ENCODE measurements at regions not wholly inside any gene's neighbourhood (a gene's known extent, or its start where the extent isn't known, plus 50 kb on each side); places are given as distances from the start of the nearest gene placed in this dataset.

- no peaks in the 10 kb centered on the region for H3K9me2 ChIP-seq (replicated peaks; ENCODE audit: insufficient read depth)
- H3K27me3 ChIP-seq = no peaks in the 10 kb centered on the region
- WGBS (ENCODE audit: low lambda C conversion rate, missing lambda C conversion rate) = 91% methylated on average over 8 of the region's 8 CpGs
- no peak overlapping the region for H3K4me2 ChIP-seq
- no peak for DNase-seq (ENCODE audit: low spot score)
- H3K27ac ChIP-seq = no peak overlapping the region
- no peaks in the 10 kb centered on the region for H4K20me1 ChIP-seq (ENCODE audit: insufficient read depth, poor library complexity, severe bottlenecking)
- no peak overlapping the region for H3K4me3 ChIP-seq
- no peaks in the 10 kb centered on the region for H3K4me1 ChIP-seq (ENCODE audit: insufficient read depth)
- H3K36me3 ChIP-seq (replicated peaks; ENCODE audit: insufficient read depth, low read depth) = no peaks in the 10 kb centered on the region
- H3K9me3 ChIP-seq (ENCODE audit: low read depth) = no peaks in the 10 kb centered on the region
- TF ChIP-seq CTCF (IDR thresholded peaks at IDR 0.05; ENCODE audit: poor library complexity) = no peak
- no peak for TF ChIP-seq EZH2phosphoT487 (IDR thresholded peaks at IDR 0.05; ENCODE audit: low read depth, severe bottlenecking, unreplicated experiment)
- no peak for TF ChIP-seq EZH2 (IDR thresholded peaks at IDR 0.05; ENCODE audit: borderline replicate concordance)
- no peaks in the 10 kb centered on the region for H3K79me2 ChIP-seq
- H2AFZ ChIP-seq = no peak overlapping the region
Observed at GRCh38 chr5:13613621-13614020, 330.9 kb downstream of the DNAH5 start.

DNA sequence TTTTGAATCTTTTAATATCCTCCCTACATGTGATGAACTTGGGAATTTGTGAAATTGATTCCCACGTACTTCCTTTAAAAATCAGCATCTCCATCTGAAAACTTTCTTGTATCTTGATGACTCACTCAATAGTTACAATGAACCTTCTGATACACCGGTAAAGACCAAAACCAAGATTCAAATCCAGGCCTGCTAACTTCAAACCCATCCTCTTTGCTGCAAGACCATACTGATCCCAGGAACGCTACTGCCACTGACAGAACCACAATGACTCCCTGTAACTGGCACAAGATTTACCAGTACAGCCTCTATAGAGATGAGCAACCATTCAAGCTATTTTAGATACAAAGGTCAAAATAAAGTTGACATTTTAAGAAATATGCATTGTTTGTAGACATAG is 332.9 kb downstream of the DNAH5 start:
- Histone ChIP-seq H3K4me3 (no peak overlapping the region), H3K36me3 (replicated peaks; ENCODE audit: insufficient read depth, low read depth) (no peaks in the 10 kb centered on the region), H2AFZ (no peak overlapping the region), H3K9me3 (ENCODE audit: low read depth) (no peaks in the 10 kb centered on the region), H3K27ac (no peak overlapping the region), H3K27me3 (no peaks in the 10 kb centered on the region), H3K4me1 (ENCODE audit: insufficient read depth) (no peaks in the 10 kb centered on the region), H4K20me1 (ENCODE audit: insufficient read depth, poor library complexity, severe bottlenecking) (no peaks in the 10 kb centered on the region), H3K4me2 (no peak overlapping the region), H3K9me2 (replicated peaks; ENCODE audit: insufficient read depth) (no peaks in the 10 kb centered on the region), H3K79me2 (no peaks in the 10 kb centered on the region)
- WGBS (ENCODE audit: low lambda C conversion rate, missing lambda C conversion rate) = 87% methylated on average over 3 of the region's 3 CpGs
- DNase-seq (ENCODE audit: low spot score) = no peak
- TF ChIP-seq EZH2 (IDR thresholded peaks at IDR 0.05; ENCODE audit: borderline replicate concordance) = no peak

DNA sequence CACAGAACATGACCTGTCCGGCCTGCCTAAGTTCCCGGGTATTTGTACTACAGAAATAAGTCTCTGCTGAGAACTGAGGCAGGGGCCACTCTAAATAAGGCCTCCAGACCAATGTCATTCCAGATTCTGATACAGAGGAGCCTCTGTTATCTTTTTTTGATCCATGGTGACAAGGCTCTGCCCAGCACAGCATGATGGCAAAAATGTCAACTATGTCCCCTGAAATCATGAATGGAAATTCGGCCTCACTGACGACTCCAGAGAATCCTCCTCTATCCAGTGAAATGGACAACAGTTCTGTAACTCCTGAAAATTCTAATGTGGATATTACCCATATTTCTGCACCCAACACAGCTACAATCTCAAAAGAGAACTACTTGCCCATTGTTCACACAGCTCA is 335.0 kb downstream of the DNAH5 start:
- Histone ChIP-seq H3K4me3 (no peak overlapping the region), H3K36me3 (replicated peaks; ENCODE audit: insufficient read depth, low read depth) (no peaks in the 10 kb centered on the region), H3K27me3 (no peaks in the 10 kb centered on the region), H3K4me2 (no peak overlapping the region), H4K20me1 (ENCODE audit: insufficient read depth, poor library complexity, severe bottlenecking) (no peaks in the 10 kb centered on the region), H2AFZ (no peak overlapping the region), H3K9me3 (ENCODE audit: low read depth) (no peaks in the 10 kb centered on the region), H3K4me1 (ENCODE audit: insufficient read depth) (no peaks in the 10 kb centered on the region), H3K79me2 (no peaks in the 10 kb centered on the region), H3K9me2 (replicated peaks; ENCODE audit: insufficient read depth) (no peaks in the 10 kb centered on the region), H3K27ac (no peak overlapping the region)
- 92% methylated on average over 4 of the region's 4 CpGs for WGBS (ENCODE audit: low lambda C conversion rate, missing lambda C conversion rate)
- TF ChIP-seq EZH2 (IDR thresholded peaks at IDR 0.05; ENCODE audit: borderline replicate concordance) (no peak), CTCF (IDR thresholded peaks at IDR 0.05; ENCODE audit: poor library complexity) (no peak), EZH2phosphoT487 (IDR thresholded peaks at IDR 0.05; ENCODE audit: low read depth, severe bottlenecking, unreplicated experiment) (no peak)
- DNase-seq (ENCODE audit: low spot score) = no peak

- no peak for DNase-seq (ENCODE audit: low spot score)
- Histone ChIP-seq H3K27ac (no peak overlapping the region), H3K4me2 (no peak overlapping the region)
Observed at GRCh38 chr5:13606051-13606450, 338.4 kb downstream of the DNAH5 start.

More at GRCh38 chr5:13606051-13606450, 338.4 kb downstream of the DNAH5 start:
- H3K27me3 ChIP-seq = no peaks in the 10 kb centered on the region
- no peak for TF ChIP-seq CTCF (IDR thresholded peaks at IDR 0.05; ENCODE audit: poor library complexity)
- TF ChIP-seq EZH2 (IDR thresholded peaks at IDR 0.05; ENCODE audit: borderline replicate concordance) = no peak
- TF ChIP-seq EZH2phosphoT487 (IDR thresholded peaks at IDR 0.05; ENCODE audit: low read depth, severe bottlenecking, unreplicated experiment) = no peak
- H3K4me3 ChIP-seq = no peak overlapping the region
- no peak overlapping the region for H2AFZ ChIP-seq
- H3K9me2 ChIP-seq (replicated peaks; ENCODE audit: insufficient read depth) = no peaks in the 10 kb centered on the region
- no peaks in the 10 kb centered on the region for H3K79me2 ChIP-seq
- H3K36me3 ChIP-seq (replicated peaks; ENCODE audit: insufficient read depth, low read depth) = no peaks in the 10 kb centered on the region
- no peaks in the 10 kb centered on the region for H3K9me3 ChIP-seq (ENCODE audit: low read depth)
- no peaks in the 10 kb centered on the region for H3K4me1 ChIP-seq (ENCODE audit: insufficient read depth)
- 92% methylated on average over 1 of the region's 1 CpG for WGBS (ENCODE audit: low lambda C conversion rate, missing lambda C conversion rate)
- no peaks in the 10 kb centered on the region for H4K20me1 ChIP-seq (ENCODE audit: insufficient read depth, poor library complexity, severe bottlenecking)

All from hepatocyte (in vitro differentiated cells).